A549 (cell line): ENCODE measurements at regions not wholly inside any gene's neighbourhood (a gene's known extent, or its start where the extent isn't known, plus 50 kb on each side); places are given as distances from the start of the nearest gene placed in this dataset.

Source experiments
- BHLHE40 ChIP-seq: IDR thresholded peaks from 2 replicates; pipeline ENCODE4 v1.6.1; 2012; ENCODE audit warnings: low read depth, low read length, inconsistent platforms
- CHD2 ChIP-seq: fragments of 150-350 bp; IDR thresholded peaks from 2 replicates; pipeline ENCODE4 v1.6.1; 2014; ENCODE audit warnings: low read length; ENCODE audit not compliant: partially characterized antibody
- CTCF ChIP-seq: fragments of >200 bp; sonication (Bioruptor Twin); formaldehyde crosslinking; IDR thresholded peaks from 3 replicates; pipeline ENCODE4 v1.5.1; 2016
- FOXS1 ChIP-seq: fragments of 250-450 bp; sonication (Bioruptor Pico); IDR thresholded peaks from 2 replicates; pipeline ENCODE4 v1.5.0; 2020; ENCODE audit warnings: mild to moderate bottlenecking, moderate library complexity
- HDAC2 ChIP-seq: fragments of 200-600 bp; sonication (generic); IDR thresholded peaks from 2 replicates; pipeline ENCODE4 v1.6.1; 2016
- HOXA7 ChIP-seq: fragments of 250-450 bp; sonication (Bioruptor Pico); IDR thresholded peaks from 2 replicates; pipeline ENCODE4 v1.5.0; 2020; ENCODE audit warnings: mild to moderate bottlenecking, moderate library complexity
- JUN ChIP-seq, 2 experiments: fragments of >200 bp; sonication (Bioruptor Twin); formaldehyde crosslinking; IDR thresholded peaks; 2 replicates in 1 of 2; 3 replicates in 1 of 2; pipeline ENCODE4 v1.6.1; 2016 to 2017
- MAX ChIP-seq: IDR thresholded peaks from 2 replicates; pipeline ENCODE4 v1.6.1; 2012
- MYC ChIP-seq: IDR thresholded peaks from 2 replicates; pipeline ENCODE4 v1.6.1; 2012; ENCODE audit warnings: mild to moderate bottlenecking, inconsistent platforms, low read length, improper control_type of control experiment, borderline replicate concordance
- NPAS2 ChIP-seq: fragments of 250-450 bp; sonication (Bioruptor Pico); IDR thresholded peaks from 2 replicates; pipeline ENCODE4 v1.8.0; 2022; ENCODE audit warnings: mild to moderate bottlenecking, moderate library complexity, borderline replicate concordance
- POLR2A ChIP-seq: IDR thresholded peaks from 2 replicates; pipeline ENCODE4 v1.6.1; 2012; ENCODE audit warnings: mild to moderate bottlenecking, low read length
- ZFP36 ChIP-seq: fragments of 450-650 bp; IDR thresholded peaks from 2 replicates; pipeline ENCODE4 v1.6.1; 2014; ENCODE audit warnings: borderline replicate concordance; ENCODE audit not compliant: partially characterized antibody

- no peak for TF ChIP-seq BHLHE40
- no peak for TF ChIP-seq NPAS2 (CRISPR knock-in tag)
- TF ChIP-seq MYC = no peak
- no peak for TF ChIP-seq JUN (IDR thresholded peaks at IDR 0.05)
- no peak for TF ChIP-seq HOXA7 (CRISPR knock-in tag)
- no peak for TF ChIP-seq FOXS1 (CRISPR knock-in tag)
- no peak for TF ChIP-seq MAX
- no peak for TF ChIP-seq ZFP36
- no peak for TF ChIP-seq CTCF
- TF ChIP-seq CHD2 = no peak
- TF ChIP-seq HDAC2 = no peak
- TF ChIP-seq POLR2A = no peak
Measured at GRCh38 chr3:78273326-78273725, 1233.4 kb downstream of the ROBO2 start.
